ENCODE measurements at regions not wholly inside any gene's neighbourhood (a gene's known extent, or its start where the extent isn't known, plus 50 kb on each side); places are given as distances from the start of the nearest gene placed in this dataset.

GRCh38 chr3:18657858-18658820 lies 233.0 kb upstream of the SATB1 start:
- no peak for DNase-seq (ENCODE audit: low read depth in 1 of 2, low spot score in 1 of 2)
- H3K4me3 ChIP-seq = no peak overlapping the region
- no peak for TF ChIP-seq CTCF (IDR thresholded peaks at IDR 0.05; ENCODE audit: low read depth, low read length)
- H3K27ac ChIP-seq = no peak overlapping the region
- H3K4me1 ChIP-seq (ENCODE audit: low read depth) = no peaks in the 10 kb centered on the region
- no peaks in the 10 kb centered on the region for H3K36me3 ChIP-seq
- no peaks in the 10 kb centered on the region for H3K9me3 ChIP-seq (ENCODE audit: low read depth)
- no peaks in the 10 kb centered on the region for H3K27me3 ChIP-seq

- Histone ChIP-seq H3K9me3 (ENCODE audit: low read depth) (no peaks in the 10 kb centered on the region), H3K4me1 (ENCODE audit: low read depth) (no peaks in the 10 kb centered on the region), H3K27ac (no peak overlapping the region), H3K36me3 (no peaks in the 10 kb centered on the region), H3K27me3 (no peaks in the 10 kb centered on the region), H3K4me3 (no peak overlapping the region)
- TF ChIP-seq CTCF (IDR thresholded peaks at IDR 0.05; ENCODE audit: low read depth, low read length) = no peak
- DNase-seq (ENCODE audit: low read depth in 1 of 2, low spot score in 1 of 2) = no peak
These were observed 231.7 kb upstream of the SATB1 start for GRCh38 chr3:18656866-18657265.

GRCh38 chr3:18656410-18656809 lies 231.3 kb upstream of the SATB1 start:
- Histone ChIP-seq H3K36me3 (no peaks in the 10 kb centered on the region), H3K4me1 (ENCODE audit: low read depth) (no peaks in the 10 kb centered on the region), H3K27ac (no peak overlapping the region), H3K4me3 (no peak overlapping the region), H3K27me3 (no peaks in the 10 kb centered on the region), H3K9me3 (ENCODE audit: low read depth) (no peaks in the 10 kb centered on the region)
- no peak for TF ChIP-seq CTCF (IDR thresholded peaks at IDR 0.05; ENCODE audit: low read depth, low read length)
- no peak for DNase-seq (ENCODE audit: low read depth in 1 of 2, low spot score in 1 of 2)

- no peaks in the 10 kb centered on the region for H3K4me1 ChIP-seq (ENCODE audit: low read depth)
- no peak for TF ChIP-seq CTCF (IDR thresholded peaks at IDR 0.05; ENCODE audit: low read depth, low read length)
- H3K27me3 ChIP-seq = no peaks in the 10 kb centered on the region
- H3K9me3 ChIP-seq (ENCODE audit: low read depth) = no peaks in the 10 kb centered on the region
- H3K27ac ChIP-seq = no peak overlapping the region
- no peak for DNase-seq (ENCODE audit: low read depth in 1 of 2, low spot score in 1 of 2)
- H3K36me3 ChIP-seq = no peaks in the 10 kb centered on the region
- H3K4me3 ChIP-seq = no peak overlapping the region
These were observed 230.7 kb upstream of the SATB1 start for GRCh38 chr3:18655827-18656226.

- Histone ChIP-seq H3K4me1 (ENCODE audit: low read depth) (no peaks in the 10 kb centered on the region), H3K36me3 (no peaks in the 10 kb centered on the region), H3K27me3 (no peaks in the 10 kb centered on the region), H3K4me3 (no peak overlapping the region), H3K9me3 (ENCODE audit: low read depth) (no peaks in the 10 kb centered on the region), H3K27ac (no peak overlapping the region)
- no peak for TF ChIP-seq CTCF (IDR thresholded peaks at IDR 0.05; ENCODE audit: low read depth, low read length)
- no peak for DNase-seq (ENCODE audit: low read depth in 1 of 2, low spot score in 1 of 2)
These were observed 227.6 kb upstream of the SATB1 start for GRCh38 chr3:18652781-18653180.

Measured in cardiac muscle cell (in vitro differentiated cells and primary cell).